OCI-LY1 (cell line): ENCODE measurements at regions not wholly inside any gene's neighbourhood (a gene's known extent, or its start where the extent isn't known, plus 50 kb on each side); places are given as distances from the start of the nearest gene placed in this dataset.

Source experiments
- EZH2 ChIP-seq: fragments of 200-600 bp; sonication (generic), shearing (Covaris generic); IDR thresholded peaks from 2 replicates; pipeline ENCODE4 v1.8.0; 2017; ENCODE audit warnings: borderline replicate concordance, mixed run types, mild to moderate bottlenecking, antibody characterized with exemption, low read length, moderate library complexity, mixed read lengths
- TF ChIP-seq, protein P1 (sequence below): fragments of 200-600 bp; sonication (generic), shearing (Covaris generic); IDR thresholded peaks from 2 replicates; pipeline ENCODE4 v1.5.1; 2017; ENCODE audit warnings: mild to moderate bottlenecking, antibody characterized with exemption, low read length, moderate library complexity, mixed read lengths

DNA sequence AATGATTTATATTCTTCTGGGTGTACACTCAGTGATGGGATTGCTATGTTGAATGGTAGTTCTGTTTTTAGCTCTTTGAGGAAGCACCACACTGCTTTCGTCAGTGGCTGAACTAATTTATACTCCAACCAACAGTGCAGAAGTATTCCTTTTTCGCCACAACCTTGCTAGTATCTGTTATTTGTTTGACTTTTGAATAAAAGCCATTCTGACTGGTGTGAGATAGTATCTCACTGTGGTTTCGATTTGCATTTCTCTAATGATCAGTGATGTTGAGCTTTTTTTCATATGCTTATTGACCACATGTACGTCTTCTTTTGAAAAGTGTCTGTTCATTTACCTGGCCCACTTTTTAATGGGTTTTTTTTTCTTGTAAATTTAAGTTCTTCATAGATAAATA lies 583.8 kb upstream of the ARID1B start:
- TF ChIP-seq, protein P1, sequence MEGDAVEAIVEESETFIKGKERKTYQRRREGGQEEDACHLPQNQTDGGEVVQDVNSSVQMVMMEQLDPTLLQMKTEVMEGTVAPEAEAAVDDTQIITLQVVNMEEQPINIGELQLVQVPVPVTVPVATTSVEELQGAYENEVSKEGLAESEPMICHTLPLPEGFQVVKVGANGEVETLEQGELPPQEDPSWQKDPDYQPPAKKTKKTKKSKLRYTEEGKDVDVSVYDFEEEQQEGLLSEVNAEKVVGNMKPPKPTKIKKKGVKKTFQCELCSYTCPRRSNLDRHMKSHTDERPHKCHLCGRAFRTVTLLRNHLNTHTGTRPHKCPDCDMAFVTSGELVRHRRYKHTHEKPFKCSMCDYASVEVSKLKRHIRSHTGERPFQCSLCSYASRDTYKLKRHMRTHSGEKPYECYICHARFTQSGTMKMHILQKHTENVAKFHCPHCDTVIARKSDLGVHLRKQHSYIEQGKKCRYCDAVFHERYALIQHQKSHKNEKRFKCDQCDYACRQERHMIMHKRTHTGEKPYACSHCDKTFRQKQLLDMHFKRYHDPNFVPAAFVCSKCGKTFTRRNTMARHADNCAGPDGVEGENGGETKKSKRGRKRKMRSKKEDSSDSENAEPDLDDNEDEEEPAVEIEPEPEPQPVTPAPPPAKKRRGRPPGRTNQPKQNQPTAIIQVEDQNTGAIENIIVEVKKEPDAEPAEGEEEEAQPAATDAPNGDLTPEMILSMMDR, result no peak
- no peak for TF ChIP-seq EZH2
